Neural cell (in vitro differentiated cells): ENCODE measurements at regions not wholly inside any gene's neighbourhood (a gene's known extent, or its start where the extent isn't known, plus 50 kb on each side); places are given as distances from the start of the nearest gene placed in this dataset.

ENCODE experiments used
- H2AFZ ChIP-seq: fragments of 200-600, 300-800 bp; sonication (generic), shearing (Covaris generic); 2 replicates; pipeline ENCODE4 v1.6.0; 2014; ENCODE audit warnings: low read depth, mild to moderate bottlenecking, antibody characterized with exemption, low read length, moderate library complexity
- H3F3A ChIP-seq: fragments of 200-600 bp; shearing (Covaris generic); 2 replicates; pipeline ENCODE4 v1.6.1; 2016; ENCODE audit warnings: mild to moderate bottlenecking, moderate library complexity, mixed read lengths, antibody characterized with exemption, low read length; ENCODE audit not compliant: insufficient read depth, poor library complexity, severe bottlenecking
- H3K27ac ChIP-seq: fragments of 200-600, 300-800 bp; sonication (generic), shearing (Covaris generic); 2 replicates; pipeline ENCODE4 v1.5.1; 2014; ENCODE audit warnings: mild to moderate bottlenecking, low read length, moderate library complexity
- H3K27me3 ChIP-seq: fragments of 300-800, 200-600 bp; sonication (generic), shearing (Covaris generic); 2 replicates; pipeline ENCODE4 v1.6.0; 2014; ENCODE audit warnings: mild to moderate bottlenecking, low read depth, low read length, moderate library complexity; ENCODE audit not compliant: insufficient read depth
- H3K36me3 ChIP-seq: fragments of 300-800, 200-600 bp; sonication (generic), shearing (Covaris generic); 2 replicates; pipeline ENCODE4 v1.5.1; 2014; ENCODE audit warnings: mild to moderate bottlenecking, antibody characterized with exemption, low read length, moderate library complexity; ENCODE audit not compliant: insufficient read depth
- H3K4me2 ChIP-seq: fragments of 300-800, 200-600 bp; sonication (generic), shearing (Covaris generic); 2 replicates; pipeline ENCODE4 v1.6.0; 2014; ENCODE audit warnings: mild to moderate bottlenecking, low read length
- H3K4me3 ChIP-seq: fragments of 300-800, 200-600 bp; sonication (generic), shearing (Covaris generic); 2 replicates; pipeline ENCODE4 v1.5.1; 2014; ENCODE audit warnings: mild to moderate bottlenecking, low read length, moderate library complexity
- H3K79me2 ChIP-seq: fragments of 200-600 bp; shearing (Covaris generic); replicated peaks from 2 replicates; pipeline ENCODE4 v1.6.0; 2014; ENCODE audit warnings: mild to moderate bottlenecking, low read length, moderate library complexity; ENCODE audit not compliant: insufficient read depth
- H3K9ac ChIP-seq: fragments of 300-800, 200-600 bp; sonication (generic), shearing (Covaris generic); 2 replicates; pipeline ENCODE4 v1.6.1; 2016; ENCODE audit warnings: mild to moderate bottlenecking, low read length, mixed read lengths
- H3K9me2 ChIP-seq: fragments of 200-600 bp; shearing (Covaris generic); 2 replicates; pipeline ENCODE4 v1.6.1; 2016; ENCODE audit warnings: mild to moderate bottlenecking, low read length, mixed read lengths; ENCODE audit not compliant: insufficient read depth
- H3K9me3 ChIP-seq: fragments of 200-600, 300-800 bp; sonication (generic), shearing (Covaris generic); 2 replicates; pipeline ENCODE4 v1.6.1; 2016; ENCODE audit warnings: mild to moderate bottlenecking, mixed run types, low read length, moderate library complexity, mixed read lengths
- H4K20me1 ChIP-seq: fragments of 200-600 bp; shearing (Covaris generic); 2 replicates; pipeline ENCODE4 v1.6.1; 2016; ENCODE audit warnings: mild to moderate bottlenecking, mixed run types; ENCODE audit not compliant: insufficient read depth
- EP300 ChIP-seq: fragments of 450-650 bp; conservative IDR thresholded peaks from 2 replicates; pipeline ENCODE4 v1.6.1; 2014; ENCODE audit warnings: antibody characterized with exemption, mild to moderate bottlenecking, moderate library complexity; ENCODE audit not compliant: poor library complexity, severe bottlenecking
- EZH2 ChIP-seq: fragments of 200-600, 300-800 bp; shearing (Covaris generic), sonication (generic); IDR thresholded peaks from 2 replicates; pipeline ENCODE4 v1.6.1; 2014; ENCODE audit warnings: antibody characterized with exemption, low read length, borderline replicate concordance, mild to moderate bottlenecking; ENCODE audit not compliant: insufficient read depth, poor library complexity, severe bottlenecking
- MXI1 ChIP-seq: fragments of 450-650 bp; conservative IDR thresholded peaks from 2 replicates; pipeline ENCODE4 v1.6.1; 2014; ENCODE audit warnings: antibody characterized with exemption, mild to moderate bottlenecking; ENCODE audit not compliant: poor library complexity, severe bottlenecking
- POLR2AphosphoS5 ChIP-seq: IDR thresholded peaks from 2 replicates; pipeline ENCODE4 v1.6.1; 2012
- RAD21 ChIP-seq: fragments of 450-650 bp; conservative IDR thresholded peaks from 2 replicates; pipeline ENCODE4 v1.6.1; 2014; ENCODE audit warnings: antibody characterized with exemption, mild to moderate bottlenecking, moderate library complexity
- SMC3 ChIP-seq: fragments of 450-650 bp; conservative IDR thresholded peaks from 2 replicates; pipeline ENCODE4 v1.6.1; 2014; ENCODE audit warnings: antibody characterized with exemption, mild to moderate bottlenecking, moderate library complexity; ENCODE audit not compliant: poor library complexity
- TAF1 ChIP-seq: IDR thresholded peaks from 2 replicates; pipeline ENCODE4 v1.6.1; 2012; ENCODE audit warnings: low read depth
- TF ChIP-seq, protein P1 (sequence below): IDR thresholded peaks from 2 replicates; pipeline ENCODE4 v1.6.1; 2012; ENCODE audit warnings: borderline replicate concordance
- TF ChIP-seq, protein P2 (sequence below): fragments of 450-650 bp; IDR thresholded peaks from 2 replicates; pipeline ENCODE4 v1.5.1; 2014; ENCODE audit warnings: antibody characterized with exemption, mild to moderate bottlenecking, moderate library complexity; ENCODE audit not compliant: poor library complexity, severe bottlenecking

DNA sequence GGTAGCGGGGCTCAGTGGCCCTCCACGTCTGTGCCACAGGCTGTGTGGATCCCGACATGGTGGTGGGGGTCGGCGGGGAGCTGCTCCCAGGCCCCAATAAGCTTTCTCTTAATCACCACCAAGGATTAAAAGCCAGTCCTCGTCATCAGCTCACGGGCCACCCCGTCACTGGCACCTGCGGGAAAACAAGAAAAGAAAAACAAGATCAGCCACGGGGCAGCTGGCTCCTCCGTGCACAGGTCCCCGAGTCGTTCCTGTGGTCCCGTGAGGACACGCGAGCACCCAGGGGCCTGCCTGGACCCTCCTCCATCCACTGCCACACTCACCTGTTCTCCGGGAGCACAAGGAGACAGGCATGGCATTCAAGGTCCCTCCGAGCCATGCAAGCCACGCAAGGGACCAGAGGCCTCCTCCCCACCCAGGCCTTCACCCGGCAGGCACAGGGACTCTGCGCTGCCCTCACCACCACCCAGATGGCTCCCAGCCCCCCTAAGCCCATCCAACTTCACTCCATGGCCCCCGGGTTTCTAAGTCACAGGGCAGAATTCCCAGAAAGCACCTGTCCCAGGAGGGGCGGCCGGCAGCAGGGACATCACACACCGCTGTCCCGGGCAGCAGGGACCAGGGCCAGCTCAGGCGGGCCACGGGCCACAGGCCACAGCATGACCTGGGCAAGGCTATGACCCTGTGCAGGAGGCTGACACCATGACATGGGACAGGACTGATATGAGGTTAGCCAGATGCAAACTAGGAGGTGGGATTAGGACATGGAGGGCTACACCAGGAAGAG, 72.0 kb downstream of the NCOR2 start:
- H3K4me2 ChIP-seq = no peak overlapping the region
- H3K27me3 ChIP-seq = no peaks in the 10 kb centered on the region
- no peak overlapping the region for H3K27ac ChIP-seq
- no peaks in the 10 kb centered on the region for H3K9me3 ChIP-seq
- H3K4me3 ChIP-seq = no peak overlapping the region
- H4K20me1 ChIP-seq = no peaks in the 10 kb centered on the region
- no peaks in the 10 kb centered on the region for H3F3A ChIP-seq
- H3K9me2 ChIP-seq = no peaks in the 10 kb centered on the region
- TF ChIP-seq EZH2 (no peak), EP300 (no peak), SMC3 (no peak), POLR2AphosphoS5 (no peak), TAF1 (no peak)
- TF ChIP-seq, protein P1, sequence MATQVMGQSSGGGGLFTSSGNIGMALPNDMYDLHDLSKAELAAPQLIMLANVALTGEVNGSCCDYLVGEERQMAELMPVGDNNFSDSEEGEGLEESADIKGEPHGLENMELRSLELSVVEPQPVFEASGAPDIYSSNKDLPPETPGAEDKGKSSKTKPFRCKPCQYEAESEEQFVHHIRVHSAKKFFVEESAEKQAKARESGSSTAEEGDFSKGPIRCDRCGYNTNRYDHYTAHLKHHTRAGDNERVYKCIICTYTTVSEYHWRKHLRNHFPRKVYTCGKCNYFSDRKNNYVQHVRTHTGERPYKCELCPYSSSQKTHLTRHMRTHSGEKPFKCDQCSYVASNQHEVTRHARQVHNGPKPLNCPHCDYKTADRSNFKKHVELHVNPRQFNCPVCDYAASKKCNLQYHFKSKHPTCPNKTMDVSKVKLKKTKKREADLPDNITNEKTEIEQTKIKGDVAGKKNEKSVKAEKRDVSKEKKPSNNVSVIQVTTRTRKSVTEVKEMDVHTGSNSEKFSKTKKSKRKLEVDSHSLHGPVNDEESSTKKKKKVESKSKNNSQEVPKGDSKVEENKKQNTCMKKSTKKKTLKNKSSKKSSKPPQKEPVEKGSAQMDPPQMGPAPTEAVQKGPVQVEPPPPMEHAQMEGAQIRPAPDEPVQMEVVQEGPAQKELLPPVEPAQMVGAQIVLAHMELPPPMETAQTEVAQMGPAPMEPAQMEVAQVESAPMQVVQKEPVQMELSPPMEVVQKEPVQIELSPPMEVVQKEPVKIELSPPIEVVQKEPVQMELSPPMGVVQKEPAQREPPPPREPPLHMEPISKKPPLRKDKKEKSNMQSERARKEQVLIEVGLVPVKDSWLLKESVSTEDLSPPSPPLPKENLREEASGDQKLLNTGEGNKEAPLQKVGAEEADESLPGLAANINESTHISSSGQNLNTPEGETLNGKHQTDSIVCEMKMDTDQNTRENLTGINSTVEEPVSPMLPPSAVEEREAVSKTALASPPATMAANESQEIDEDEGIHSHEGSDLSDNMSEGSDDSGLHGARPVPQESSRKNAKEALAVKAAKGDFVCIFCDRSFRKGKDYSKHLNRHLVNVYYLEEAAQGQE = no peak
- TF ChIP-seq, protein P2, sequence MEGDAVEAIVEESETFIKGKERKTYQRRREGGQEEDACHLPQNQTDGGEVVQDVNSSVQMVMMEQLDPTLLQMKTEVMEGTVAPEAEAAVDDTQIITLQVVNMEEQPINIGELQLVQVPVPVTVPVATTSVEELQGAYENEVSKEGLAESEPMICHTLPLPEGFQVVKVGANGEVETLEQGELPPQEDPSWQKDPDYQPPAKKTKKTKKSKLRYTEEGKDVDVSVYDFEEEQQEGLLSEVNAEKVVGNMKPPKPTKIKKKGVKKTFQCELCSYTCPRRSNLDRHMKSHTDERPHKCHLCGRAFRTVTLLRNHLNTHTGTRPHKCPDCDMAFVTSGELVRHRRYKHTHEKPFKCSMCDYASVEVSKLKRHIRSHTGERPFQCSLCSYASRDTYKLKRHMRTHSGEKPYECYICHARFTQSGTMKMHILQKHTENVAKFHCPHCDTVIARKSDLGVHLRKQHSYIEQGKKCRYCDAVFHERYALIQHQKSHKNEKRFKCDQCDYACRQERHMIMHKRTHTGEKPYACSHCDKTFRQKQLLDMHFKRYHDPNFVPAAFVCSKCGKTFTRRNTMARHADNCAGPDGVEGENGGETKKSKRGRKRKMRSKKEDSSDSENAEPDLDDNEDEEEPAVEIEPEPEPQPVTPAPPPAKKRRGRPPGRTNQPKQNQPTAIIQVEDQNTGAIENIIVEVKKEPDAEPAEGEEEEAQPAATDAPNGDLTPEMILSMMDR = no peak
- no peaks in the 10 kb centered on the region for H3K36me3 ChIP-seq
- H3K79me2 ChIP-seq = peaks cover 4% of the 10 kb centered on the region
- no peak overlapping the region for H3K9ac ChIP-seq
- no peak overlapping the region for H2AFZ ChIP-seq

DNA sequence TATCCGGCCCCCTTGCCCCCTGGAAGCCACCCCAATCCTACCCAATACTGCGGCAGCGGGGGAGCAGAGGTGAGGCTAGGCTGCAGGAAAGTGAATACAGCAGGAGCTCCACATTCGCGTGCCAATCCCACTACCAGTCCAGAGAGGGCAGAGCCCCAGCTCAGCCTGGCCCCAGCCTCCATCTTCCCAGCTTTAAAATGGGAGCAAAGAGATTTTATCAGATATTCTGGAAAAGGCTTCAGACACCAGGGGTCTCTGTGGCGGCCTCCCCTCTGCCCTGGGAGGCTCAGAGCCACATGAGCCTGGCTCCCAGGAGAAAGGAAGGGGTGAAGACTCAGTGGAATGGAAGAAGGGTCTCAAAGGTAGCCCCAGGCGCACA, 72.7 kb downstream of the NCOR2 start:
- peaks cover 4% of the 10 kb centered on the region for H3K79me2 ChIP-seq
- H3K27ac ChIP-seq = no peak overlapping the region
- H3K27me3 ChIP-seq = no peaks in the 10 kb centered on the region
- no peaks in the 10 kb centered on the region for H3K36me3 ChIP-seq
- no peak overlapping the region for H2AFZ ChIP-seq
- TF ChIP-seq, protein P1 = no peak
- TF ChIP-seq EP300 (no peak), EZH2 (no peak), SMC3 (no peak), RAD21 (no peak), POLR2AphosphoS5 (no peak), MXI1 (no peak)
- TF ChIP-seq, protein P2 = no peak
- no peaks in the 10 kb centered on the region for H4K20me1 ChIP-seq
- no peak overlapping the region for H3K9ac ChIP-seq
- H3K4me3 ChIP-seq = no peak overlapping the region
- H3K4me2 ChIP-seq = no peak overlapping the region
- H3K9me2 ChIP-seq = no peaks in the 10 kb centered on the region
- no peaks in the 10 kb centered on the region for H3K9me3 ChIP-seq
- no peaks in the 10 kb centered on the region for H3F3A ChIP-seq
